SK-N-SH treated with all-trans-retinoic acid at 6 μM for 48 hours (cell line): ENCODE measurements at regions not wholly inside any gene's neighbourhood (a gene's known extent, or its start where the extent isn't known, plus 50 kb on each side); places are given as distances from the start of the nearest gene placed in this dataset.

Experiments used
- ATAC-seq: fragments of 200-7000 bp; cut with Tn5 transposase; 3 replicates; pipeline ENCODE4 v1.9.1; 2020; ENCODE audit warnings: mild to moderate bottlenecking, moderate library complexity
- ARNTL ChIP-seq: fragments of 450-650 bp; formaldehyde crosslinking; IDR thresholded peaks from 2 replicates; pipeline ENCODE4 v1.5.0; 2020; ENCODE audit warnings: low read depth, mild to moderate bottlenecking, moderate library complexity, borderline replicate concordance
- BACH2 ChIP-seq: fragments of 250-450 bp; sonication (Bioruptor Pico); IDR thresholded peaks from 2 replicates; pipeline ENCODE4 v1.9.0; 2021; ENCODE audit warnings: mild to moderate bottlenecking, borderline replicate concordance
- CREB5 ChIP-seq: fragments of 250-450 bp; sonication (Bioruptor Pico); IDR thresholded peaks from 2 replicates; pipeline ENCODE4 v1.5.1; 2020; ENCODE audit warnings: low read depth, mild to moderate bottlenecking, moderate library complexity
- CSDC2 ChIP-seq: fragments of 250-450 bp; sonication (Bioruptor Pico); IDR thresholded peaks from 2 replicates; pipeline ENCODE4 v1.5.0; 2020; ENCODE audit warnings: mild to moderate bottlenecking, moderate library complexity
- ESRRG ChIP-seq: fragments of 250-450 bp; sonication (Bioruptor Pico); IDR thresholded peaks from 2 replicates; pipeline ENCODE4 v1.6.1; 2021; ENCODE audit warnings: mild to moderate bottlenecking
- GLIS3 ChIP-seq: fragments of 250-450 bp; sonication (Bioruptor Pico); IDR thresholded peaks from 2 replicates; pipeline ENCODE4 v1.5.0; 2020; ENCODE audit warnings: mild to moderate bottlenecking, moderate library complexity
- ISL1 ChIP-seq: fragments of 250-450 bp; sonication (Bioruptor Pico); IDR thresholded peaks from 2 replicates; pipeline ENCODE4 v2.1.2; 2022; ENCODE audit warnings: mild to moderate bottlenecking, moderate library complexity
- OSR1 ChIP-seq: fragments of 250-450 bp; sonication (Bioruptor Pico); IDR thresholded peaks from 2 replicates; pipeline ENCODE4 v1.8.0; 2022; ENCODE audit warnings: moderate library complexity, mild to moderate bottlenecking, inconsistent platforms
- PPARA ChIP-seq: fragments of 250-450 bp; sonication (Bioruptor Pico); IDR thresholded peaks from 2 replicates; pipeline ENCODE4 v1.5.0; 2020; ENCODE audit warnings: mild to moderate bottlenecking, borderline replicate concordance
- RARB ChIP-seq: fragments of 250-450 bp; sonication (Bioruptor Pico); IDR thresholded peaks from 2 replicates; pipeline ENCODE4 v1.8.0; 2021; ENCODE audit warnings: mild to moderate bottlenecking, moderate library complexity
- TCF4 ChIP-seq: fragments of 250-450 bp; sonication (Bioruptor Pico); IDR thresholded peaks from 2 replicates; pipeline ENCODE4 v1.8.0; 2021; ENCODE audit warnings: mild to moderate bottlenecking, moderate library complexity, borderline replicate concordance
- TOX ChIP-seq: fragments of 250-450 bp; sonication (Bioruptor Pico); IDR thresholded peaks from 2 replicates; pipeline ENCODE4 v1.8.0; 2021; ENCODE audit warnings: mild to moderate bottlenecking, moderate library complexity, borderline replicate concordance
- ZC3H10 ChIP-seq: fragments of 250-450 bp; sonication (Bioruptor Pico); IDR thresholded peaks from 2 replicates; pipeline ENCODE4 v1.5.1; 2021; ENCODE audit warnings: mild to moderate bottlenecking, moderate library complexity
- ZFP3 ChIP-seq: fragments of 250-450 bp; sonication (Bioruptor Pico); IDR thresholded peaks from 2 replicates; pipeline ENCODE4 v1.5.0; 2020; ENCODE audit warnings: mild to moderate bottlenecking, moderate library complexity
- ZFP30 ChIP-seq: fragments of 450-650 bp; formaldehyde crosslinking; IDR thresholded peaks from 2 replicates; pipeline ENCODE4 v1.5.0; 2022; ENCODE audit warnings: mild to moderate bottlenecking, moderate library complexity
- ZNF565 ChIP-seq: fragments of 450-650 bp; formaldehyde crosslinking; conservative IDR thresholded peaks from 2 replicates; pipeline ENCODE4 v1.5.0; 2020; ENCODE audit warnings: low read depth, mild to moderate bottlenecking, moderate library complexity
- ZNF70 ChIP-seq: fragments of 450-650 bp; formaldehyde crosslinking; IDR thresholded peaks from 2 replicates; pipeline ENCODE4 v1.5.0; 2020; ENCODE audit warnings: mild to moderate bottlenecking, moderate library complexity
- ZNF8 ChIP-seq: fragments of 450-650 bp; formaldehyde crosslinking; IDR thresholded peaks from 2 replicates; pipeline ENCODE4 v1.5.0; 2020; ENCODE audit warnings: mild to moderate bottlenecking, moderate library complexity
- TF ChIP-seq, protein P1 (sequence below): fragments of 250-450 bp; sonication (Bioruptor Pico); IDR thresholded peaks from 2 replicates; pipeline ENCODE4 v1.8.0; 2021; ENCODE audit warnings: low read depth, mild to moderate bottlenecking, moderate library complexity, borderline replicate concordance
- TF ChIP-seq, protein P2 (sequence below): fragments of 250-450 bp; sonication (Bioruptor Pico); IDR thresholded peaks from 2 replicates; pipeline ENCODE4 v1.8.0; 2020; ENCODE audit warnings: mild to moderate bottlenecking, moderate library complexity, borderline replicate concordance
- TF ChIP-seq, protein P3 (sequence below): fragments of 250-450 bp; sonication (Bioruptor Pico); IDR thresholded peaks from 2 replicates; pipeline ENCODE4 v1.5.0; 2020; ENCODE audit warnings: mild to moderate bottlenecking, moderate library complexity

DNA sequence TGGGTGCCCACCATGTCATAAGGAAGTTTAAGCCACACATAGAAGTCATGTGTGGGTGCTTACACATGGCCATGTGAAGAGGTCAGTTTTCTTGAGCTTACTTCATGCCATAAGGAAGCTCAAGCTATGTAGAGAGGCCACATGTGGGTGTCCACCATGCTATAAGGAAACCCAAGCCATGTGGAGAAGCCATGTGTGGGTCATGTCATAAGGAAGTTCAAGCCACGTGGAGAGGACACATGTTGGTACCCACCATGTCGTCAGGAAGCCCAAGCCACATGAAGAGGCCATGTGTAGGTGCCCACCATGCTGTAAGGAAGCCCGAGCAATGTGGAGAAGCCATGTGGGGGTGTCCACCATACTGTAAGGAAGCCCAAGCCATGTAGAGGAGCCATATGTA is 1089.2 kb upstream of the AUTS2 start:
- no peak for ATAC-seq
- TF ChIP-seq, protein P1, sequence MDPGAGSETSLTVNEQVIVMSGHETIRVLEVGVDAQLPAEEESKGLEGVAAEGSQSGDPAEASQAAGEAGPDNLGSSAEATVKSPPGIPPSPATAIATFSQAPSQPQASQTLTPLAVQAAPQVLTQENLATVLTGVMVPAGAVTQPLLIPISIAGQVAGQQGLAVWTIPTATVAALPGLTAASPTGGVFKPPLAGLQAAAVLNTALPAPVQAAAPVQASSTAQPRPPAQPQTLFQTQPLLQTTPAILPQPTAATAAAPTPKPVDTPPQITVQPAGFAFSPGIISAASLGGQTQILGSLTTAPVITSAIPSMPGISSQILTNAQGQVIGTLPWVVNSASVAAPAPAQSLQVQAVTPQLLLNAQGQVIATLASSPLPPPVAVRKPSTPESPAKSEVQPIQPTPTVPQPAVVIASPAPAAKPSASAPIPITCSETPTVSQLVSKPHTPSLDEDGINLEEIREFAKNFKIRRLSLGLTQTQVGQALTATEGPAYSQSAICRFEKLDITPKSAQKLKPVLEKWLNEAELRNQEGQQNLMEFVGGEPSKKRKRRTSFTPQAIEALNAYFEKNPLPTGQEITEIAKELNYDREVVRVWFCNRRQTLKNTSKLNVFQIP (CRISPR knock-in tag): no peak
- TF ChIP-seq ESRRG (no peak), ZNF565 (CRISPR knock-in tag) (peak; percentile 83; the same call in 1 of the 2 replicates)

DNA sequence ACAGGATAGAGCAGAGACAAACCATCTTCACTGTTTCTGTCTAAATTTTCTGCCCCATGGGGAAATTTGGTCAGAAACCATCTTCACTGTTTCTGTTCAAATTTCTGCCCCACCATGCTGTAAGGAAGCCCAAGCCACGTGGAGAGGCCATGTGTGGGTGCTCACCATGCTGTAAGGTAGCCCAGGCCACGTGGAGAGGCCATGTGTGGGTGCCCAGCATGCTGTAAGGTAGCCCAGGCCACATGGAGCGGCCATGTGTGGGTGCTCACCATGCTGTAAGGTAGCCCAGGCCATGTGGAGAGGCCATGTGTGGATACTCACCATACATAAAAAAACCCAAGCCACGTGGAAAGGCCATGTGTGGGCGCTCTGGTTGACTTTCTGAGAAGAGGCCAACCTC is 1088.7 kb upstream of the AUTS2 start:
- no peak for TF ChIP-seq ZNF70
- no peak for TF ChIP-seq TOX
- no peak for TF ChIP-seq RARB (CRISPR knock-in tag)
- no peak for TF ChIP-seq TCF4
- TF ChIP-seq ZNF8 (CRISPR knock-in tag): no peak
- no peak for TF ChIP-seq ZC3H10 (CRISPR knock-in tag)
- no peak for TF ChIP-seq CSDC2 (CRISPR knock-in tag)
- no peak for TF ChIP-seq CREB5
- no peak for TF ChIP-seq GLIS3 (CRISPR knock-in tag)
- TF ChIP-seq, protein P2, sequence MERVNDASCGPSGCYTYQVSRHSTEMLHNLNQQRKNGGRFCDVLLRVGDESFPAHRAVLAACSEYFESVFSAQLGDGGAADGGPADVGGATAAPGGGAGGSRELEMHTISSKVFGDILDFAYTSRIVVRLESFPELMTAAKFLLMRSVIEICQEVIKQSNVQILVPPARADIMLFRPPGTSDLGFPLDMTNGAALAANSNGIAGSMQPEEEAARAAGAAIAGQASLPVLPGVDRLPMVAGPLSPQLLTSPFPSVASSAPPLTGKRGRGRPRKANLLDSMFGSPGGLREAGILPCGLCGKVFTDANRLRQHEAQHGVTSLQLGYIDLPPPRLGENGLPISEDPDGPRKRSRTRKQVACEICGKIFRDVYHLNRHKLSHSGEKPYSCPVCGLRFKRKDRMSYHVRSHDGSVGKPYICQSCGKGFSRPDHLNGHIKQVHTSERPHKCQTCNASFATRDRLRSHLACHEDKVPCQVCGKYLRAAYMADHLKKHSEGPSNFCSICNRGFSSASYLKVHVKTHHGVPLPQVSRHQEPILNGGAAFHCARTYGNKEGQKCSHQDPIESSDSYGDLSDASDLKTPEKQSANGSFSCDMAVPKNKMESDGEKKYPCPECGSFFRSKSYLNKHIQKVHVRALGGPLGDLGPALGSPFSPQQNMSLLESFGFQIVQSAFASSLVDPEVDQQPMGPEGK: no peak
- TF ChIP-seq BACH2 (CRISPR knock-in tag): no peak
- no peak for TF ChIP-seq ZFP3 (CRISPR knock-in tag)
- no peak for TF ChIP-seq OSR1
- TF ChIP-seq ARNTL: no peak
- no peak for TF ChIP-seq ZNF565 (CRISPR knock-in tag)
- TF ChIP-seq ESRRG: no peak
- no peak for ATAC-seq

GRCh38 chr7:68511281-68511680 is 1087.0 kb upstream of the AUTS2 start:
- TF ChIP-seq CSDC2 (CRISPR knock-in tag) (no peak), TCF4 (peak; percentile 27; the same call in 1 of the 2 replicates)
- ATAC-seq: no peak

- no peak for TF ChIP-seq PPARA
- no peak for TF ChIP-seq CREB5
- TF ChIP-seq ARNTL: no peak
- no peak for TF ChIP-seq CSDC2 (CRISPR knock-in tag)
- no peak for TF ChIP-seq ZFP30
- no peak for TF ChIP-seq OSR1
- TF ChIP-seq, protein P3, sequence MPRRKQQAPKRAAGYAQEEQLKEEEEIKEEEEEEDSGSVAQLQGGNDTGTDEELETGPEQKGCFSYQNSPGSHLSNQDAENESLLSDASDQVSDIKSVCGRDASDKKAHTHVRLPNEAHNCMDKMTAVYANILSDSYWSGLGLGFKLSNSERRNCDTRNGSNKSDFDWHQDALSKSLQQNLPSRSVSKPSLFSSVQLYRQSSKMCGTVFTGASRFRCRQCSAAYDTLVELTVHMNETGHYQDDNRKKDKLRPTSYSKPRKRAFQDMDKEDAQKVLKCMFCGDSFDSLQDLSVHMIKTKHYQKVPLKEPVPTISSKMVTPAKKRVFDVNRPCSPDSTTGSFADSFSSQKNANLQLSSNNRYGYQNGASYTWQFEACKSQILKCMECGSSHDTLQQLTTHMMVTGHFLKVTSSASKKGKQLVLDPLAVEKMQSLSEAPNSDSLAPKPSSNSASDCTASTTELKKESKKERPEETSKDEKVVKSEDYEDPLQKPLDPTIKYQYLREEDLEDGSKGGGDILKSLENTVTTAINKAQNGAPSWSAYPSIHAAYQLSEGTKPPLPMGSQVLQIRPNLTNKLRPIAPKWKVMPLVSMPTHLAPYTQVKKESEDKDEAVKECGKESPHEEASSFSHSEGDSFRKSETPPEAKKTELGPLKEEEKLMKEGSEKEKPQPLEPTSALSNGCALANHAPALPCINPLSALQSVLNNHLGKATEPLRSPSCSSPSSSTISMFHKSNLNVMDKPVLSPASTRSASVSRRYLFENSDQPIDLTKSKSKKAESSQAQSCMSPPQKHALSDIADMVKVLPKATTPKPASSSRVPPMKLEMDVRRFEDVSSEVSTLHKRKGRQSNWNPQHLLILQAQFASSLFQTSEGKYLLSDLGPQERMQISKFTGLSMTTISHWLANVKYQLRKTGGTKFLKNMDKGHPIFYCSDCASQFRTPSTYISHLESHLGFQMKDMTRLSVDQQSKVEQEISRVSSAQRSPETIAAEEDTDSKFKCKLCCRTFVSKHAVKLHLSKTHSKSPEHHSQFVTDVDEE (CRISPR knock-in tag): no peak
- no peak for ATAC-seq
Observed at GRCh38 chr7:68512466-68512865, 1085.8 kb upstream of the AUTS2 start.

- no peak for ATAC-seq
- TF ChIP-seq PPARA: no peak
- no peak for TF ChIP-seq CSDC2 (CRISPR knock-in tag)
- no peak for TF ChIP-seq TCF4
- TF ChIP-seq ZFP3 (CRISPR knock-in tag): no peak
- TF ChIP-seq TOX: no peak
- no peak for TF ChIP-seq GLIS3 (CRISPR knock-in tag)
- TF ChIP-seq ISL1 (CRISPR knock-in tag): no peak
Observed at GRCh38 chr7:68518060-68518459, 1080.2 kb upstream of the AUTS2 start.
